Caco-2 (cell line): ENCODE measurements at regions not wholly inside any gene's neighbourhood (a gene's known extent, or its start where the extent isn't known, plus 50 kb on each side); places are given as distances from the start of the nearest gene placed in this dataset.

ENCODE experiments used
- BruUV-seq: library from RNA; stranded (reverse); fragments of 400-500 nt; replicated peaks from 2 replicates; lab custom pipeline; 2021; lab: Mats Ljungman, UMichigan
- CTCF ChIA-PET: fragments of 300-600 bp; sonication (Branson Sonifier 250); formaldehyde crosslinking; loops from one replicate; lab custom pipeline; 2022; ENCODE audit warnings: antibody characterized with exemption; lab: Charles Lee
- POLR2A ChIA-PET: fragments of 300-600 bp; sonication (Branson Sonifier 250); formaldehyde crosslinking; loops from one replicate; lab custom pipeline; 2022; ENCODE audit warnings: antibody characterized with exemption; lab: Charles Lee
- DNase-seq, 2 experiments: peaks; one replicate each; pipeline versions ENCODE4 v3.0.0 to v3.0.0-alpha.2; 2020 to 2022
- H3K27me3 ChIP-seq: replicated peaks from 2 replicates; pipeline ENCODE4 v1.6.0; 2011; ENCODE audit warnings: low read length; ENCODE audit not compliant: control insufficient read depth, insufficient read depth
- H3K36me3 ChIP-seq: 2 replicates; pipeline ENCODE4 v1.5.1; 2011; ENCODE audit warnings: low read length; ENCODE audit not compliant: control insufficient read depth, insufficient read depth
- H3K4me1 ChIP-seq: fragments of 250-450 bp; sonication (Bioruptor Pico); 2 replicates; pipeline ENCODE4 v1.5.1; 2020; ENCODE audit warnings: mild to moderate bottlenecking
- H3K4me3 ChIP-seq: 2 replicates; pipeline ENCODE4 v1.5.1; 2011; ENCODE audit warnings: low read depth, mild to moderate bottlenecking, control low read depth, low read length
- H3K9me3 ChIP-seq: fragments of 250-450 bp; sonication (Bioruptor Pico); 2 replicates; pipeline ENCODE4 v1.5.1; 2020; ENCODE audit warnings: mild to moderate bottlenecking, moderate library complexity
- H3K27ac Mint-ChIP-seq: one replicate; pipeline ENCODE4 v1.8.0; 2022; ENCODE audit warnings: mixed read lengths; ENCODE audit not compliant: unreplicated experiment
- H3K27me3 Mint-ChIP-seq: one replicate; pipeline ENCODE4 v1.8.0; 2022; ENCODE audit warnings: mixed read lengths; ENCODE audit not compliant: insufficient read depth, unreplicated experiment
- H3K36me3 Mint-ChIP-seq: one replicate; pipeline ENCODE4 v1.8.0; 2022; ENCODE audit warnings: mild to moderate bottlenecking, mixed read lengths; ENCODE audit not compliant: insufficient read depth, unreplicated experiment
- H3K4me1 Mint-ChIP-seq: one replicate; pipeline ENCODE4 v1.8.0; 2022; ENCODE audit warnings: low read depth, mixed read lengths; ENCODE audit not compliant: unreplicated experiment
- H3K4me3 Mint-ChIP-seq: one replicate; pipeline ENCODE4 v1.8.0; 2022; ENCODE audit warnings: mild to moderate bottlenecking, moderate library complexity, mixed read lengths; ENCODE audit not compliant: unreplicated experiment
- H3K9me3 Mint-ChIP-seq: one replicate; pipeline ENCODE4 v1.8.0; 2022; ENCODE audit warnings: mixed read lengths; ENCODE audit not compliant: unreplicated experiment
- intact Hi-C: fragments of 100-400 bp; cut with micrococcal nuclease; formaldehyde crosslinking; loops from one replicate; pipeline ENCODE4 v1.10.0; 2022; ENCODE audit not compliant: unreplicated experiment
- TF ChIP-seq, protein P1 (sequence below), 2 experiments: fragments of 200-600 bp in 1 of 2; IDR thresholded peaks; 1 replicate in 1 of 2; 2 replicates in 1 of 2; pipeline versions ENCODE4 v1.5.1 to v1.8.0; 2011 to 2022; ENCODE audit warnings: antibody characterized with exemption in 1 of 2, control low read depth in 1 of 2, inconsistent platforms in 1 of 2, low read depth in 1 of 2, low read length in 1 of 2, mild to moderate bottlenecking in 1 of 2, moderate library complexity in 1 of 2; ENCODE audit not compliant: insufficient read depth in 1 of 2, severe bottlenecking in 1 of 2, unreplicated experiment in 1 of 2

DNA sequence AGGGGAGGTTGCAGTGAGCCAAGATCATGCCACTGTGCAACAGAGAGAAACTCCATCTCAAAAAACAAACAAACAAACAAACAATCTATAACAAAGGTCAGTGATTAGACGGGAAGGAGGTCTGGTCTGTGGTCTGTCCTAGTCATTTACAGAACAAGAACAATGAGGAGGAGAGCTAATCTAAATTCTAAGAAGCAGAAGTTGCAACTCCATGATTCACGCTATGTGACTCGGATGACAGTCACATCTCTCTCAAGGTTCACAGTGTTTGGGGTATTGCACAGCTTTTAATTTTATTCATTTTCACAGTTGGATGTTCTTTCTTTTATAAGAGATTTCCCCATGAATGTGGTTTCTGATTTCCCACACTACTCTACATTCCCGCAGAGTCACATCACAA is 218.7 kb upstream of the PIEZO2 start:
- POLR2A ChIA-PET: no interaction called here
- intact Hi-C loops: no loop called here
- no TSS peak for BruUV-seq
- H3K9me3 ChIP-seq: no peaks in the 10 kb centered on the region
- CTCF ChIA-PET: no interaction called here
- no peak for DNase-seq
- no peaks in the 10 kb centered on the region for H3K27me3 Mint-ChIP-seq
- H3K36me3 ChIP-seq: no peaks in the 10 kb centered on the region
- H3K4me3 Mint-ChIP-seq: no peak overlapping the region
- no peak overlapping the region for H3K4me3 ChIP-seq
- H3K27me3 ChIP-seq: no peaks in the 10 kb centered on the region; the same call in 1 of the 2 replicates
- H3K9me3 Mint-ChIP-seq: peaks cover 6% of the 10 kb centered on the region
- no peak overlapping the region for H3K27ac Mint-ChIP-seq
- TF ChIP-seq, protein P1, sequence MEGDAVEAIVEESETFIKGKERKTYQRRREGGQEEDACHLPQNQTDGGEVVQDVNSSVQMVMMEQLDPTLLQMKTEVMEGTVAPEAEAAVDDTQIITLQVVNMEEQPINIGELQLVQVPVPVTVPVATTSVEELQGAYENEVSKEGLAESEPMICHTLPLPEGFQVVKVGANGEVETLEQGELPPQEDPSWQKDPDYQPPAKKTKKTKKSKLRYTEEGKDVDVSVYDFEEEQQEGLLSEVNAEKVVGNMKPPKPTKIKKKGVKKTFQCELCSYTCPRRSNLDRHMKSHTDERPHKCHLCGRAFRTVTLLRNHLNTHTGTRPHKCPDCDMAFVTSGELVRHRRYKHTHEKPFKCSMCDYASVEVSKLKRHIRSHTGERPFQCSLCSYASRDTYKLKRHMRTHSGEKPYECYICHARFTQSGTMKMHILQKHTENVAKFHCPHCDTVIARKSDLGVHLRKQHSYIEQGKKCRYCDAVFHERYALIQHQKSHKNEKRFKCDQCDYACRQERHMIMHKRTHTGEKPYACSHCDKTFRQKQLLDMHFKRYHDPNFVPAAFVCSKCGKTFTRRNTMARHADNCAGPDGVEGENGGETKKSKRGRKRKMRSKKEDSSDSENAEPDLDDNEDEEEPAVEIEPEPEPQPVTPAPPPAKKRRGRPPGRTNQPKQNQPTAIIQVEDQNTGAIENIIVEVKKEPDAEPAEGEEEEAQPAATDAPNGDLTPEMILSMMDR (IDR thresholded peaks at IDR 0.05; ENCODE audit: insufficient read depth in 1 of 2, low read depth in 1 of 2, low read length in 1 of 2, severe bottlenecking in 1 of 2, unreplicated experiment in 1 of 2): no peak
- no peaks in the 10 kb centered on the region for H3K36me3 Mint-ChIP-seq
- no peaks in the 10 kb centered on the region for H3K4me1 Mint-ChIP-seq
- H3K4me1 ChIP-seq: no peaks in the 10 kb centered on the region

DNA sequence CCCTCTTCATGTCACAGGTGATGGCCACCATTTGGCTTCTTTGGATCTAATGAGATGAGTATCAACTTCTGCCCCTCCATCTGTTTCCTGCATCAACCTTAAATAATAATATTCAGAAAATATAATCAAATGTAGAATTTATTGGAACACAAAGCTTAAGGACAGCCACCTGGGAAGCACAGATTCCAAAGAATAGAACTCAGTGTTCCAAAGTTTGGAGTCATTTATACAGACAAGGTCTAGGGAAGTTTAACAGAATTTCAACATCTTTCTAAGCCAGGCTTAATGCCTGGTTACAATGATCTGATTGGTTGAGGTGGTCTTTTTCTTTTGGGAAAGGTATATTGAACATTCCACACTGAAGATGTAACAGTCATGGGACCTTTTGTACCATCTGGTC is 218.0 kb upstream of the PIEZO2 start:
- no peaks in the 10 kb centered on the region; the same call in 1 of the 2 replicates for H3K9me3 ChIP-seq
- TF ChIP-seq, protein P1 (IDR thresholded peaks at IDR 0.05; ENCODE audit: insufficient read depth in 1 of 2, low read depth in 1 of 2, low read length in 1 of 2, severe bottlenecking in 1 of 2, unreplicated experiment in 1 of 2): no peak
- DNase-seq: no peak
- H3K27me3 Mint-ChIP-seq: no peaks in the 10 kb centered on the region
- no peak overlapping the region for H3K4me3 Mint-ChIP-seq
- POLR2A ChIA-PET: no interaction called here
- H3K27ac Mint-ChIP-seq: no peak overlapping the region
- no peak overlapping the region for H3K4me3 ChIP-seq
- no peaks in the 10 kb centered on the region for H3K4me1 ChIP-seq
- no TSS peak for BruUV-seq
- no peaks in the 10 kb centered on the region; the same call in 1 of the 2 replicates for H3K27me3 ChIP-seq
- peaks cover 6% of the 10 kb centered on the region for H3K9me3 Mint-ChIP-seq
- H3K36me3 Mint-ChIP-seq: no peaks in the 10 kb centered on the region
- H3K36me3 ChIP-seq: no peaks in the 10 kb centered on the region
- intact Hi-C loops: no loop called here
- CTCF ChIA-PET: no interaction called here
- H3K4me1 Mint-ChIP-seq: no peaks in the 10 kb centered on the region

DNA sequence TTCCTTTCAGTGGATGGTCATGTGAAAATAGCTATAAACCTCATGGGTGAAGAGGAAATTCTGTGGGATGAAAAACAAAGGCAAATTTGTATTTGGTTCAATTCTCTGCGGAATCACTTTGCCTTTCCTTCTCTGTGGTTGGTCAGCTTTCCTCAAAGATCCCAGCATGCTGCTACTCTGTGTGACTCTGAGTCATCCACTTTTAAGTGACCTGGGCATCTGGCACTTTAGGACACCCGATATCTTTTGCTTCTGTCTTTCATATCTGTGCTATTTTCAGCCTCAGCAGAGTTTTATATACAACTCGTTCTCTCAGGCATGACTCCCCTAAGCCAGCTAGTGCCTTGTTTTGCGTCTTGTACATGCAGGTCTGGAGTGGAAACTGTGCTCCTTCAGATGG is 217.0 kb upstream of the PIEZO2 start:
- no peaks in the 10 kb centered on the region; the same call in 1 of the 2 replicates for H3K27me3 ChIP-seq
- DNase-seq: no peak
- Mint-ChIP-seq H3K4me3 (no peak overlapping the region), H3K36me3 (no peaks in the 10 kb centered on the region), H3K4me1 (no peaks in the 10 kb centered on the region), H3K27ac (no peak overlapping the region), H3K27me3 (no peaks in the 10 kb centered on the region), H3K9me3 (peaks cover 4% of the 10 kb centered on the region)
- no TSS peak for BruUV-seq
- no peak overlapping the region for H3K4me3 ChIP-seq
- TF ChIP-seq, protein P1 (IDR thresholded peaks at IDR 0.05; ENCODE audit: insufficient read depth in 1 of 2, low read depth in 1 of 2, low read length in 1 of 2, severe bottlenecking in 1 of 2, unreplicated experiment in 1 of 2): no peak
- no peaks in the 10 kb centered on the region; the same call in 1 of the 2 replicates for H3K9me3 ChIP-seq
- ChIA-PET POLR2A (no interaction called here), CTCF (no interaction called here)
- H3K4me1 ChIP-seq: no peaks in the 10 kb centered on the region
- H3K36me3 ChIP-seq: no peaks in the 10 kb centered on the region
- intact Hi-C loops: no loop called here
